ENCODE measurements at regions not wholly inside any gene's neighbourhood (a gene's known extent, or its start where the extent isn't known, plus 50 kb on each side); places are given as distances from the start of the nearest gene placed in this dataset.

DNA sequence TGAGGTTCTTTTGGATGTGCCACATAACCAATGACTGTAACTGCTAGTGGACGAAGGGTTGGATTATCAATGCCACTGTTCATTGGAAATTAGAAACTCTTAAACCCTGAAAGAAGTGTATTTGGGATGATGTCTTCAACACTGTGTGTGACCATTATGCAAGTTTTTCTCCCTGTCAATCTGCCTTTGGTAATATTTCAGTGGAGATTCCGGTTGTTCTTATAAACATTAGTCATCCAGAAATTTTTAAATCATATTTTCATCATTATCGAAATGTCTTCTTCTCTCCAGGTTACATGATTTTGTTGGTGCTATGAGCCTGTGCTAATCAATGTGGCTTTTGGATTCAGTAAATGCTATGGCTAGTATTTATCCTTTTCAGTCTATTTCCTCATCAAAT is 61.7 kb upstream of the KLF6 start:
- TF ChIP-seq, protein P1, sequence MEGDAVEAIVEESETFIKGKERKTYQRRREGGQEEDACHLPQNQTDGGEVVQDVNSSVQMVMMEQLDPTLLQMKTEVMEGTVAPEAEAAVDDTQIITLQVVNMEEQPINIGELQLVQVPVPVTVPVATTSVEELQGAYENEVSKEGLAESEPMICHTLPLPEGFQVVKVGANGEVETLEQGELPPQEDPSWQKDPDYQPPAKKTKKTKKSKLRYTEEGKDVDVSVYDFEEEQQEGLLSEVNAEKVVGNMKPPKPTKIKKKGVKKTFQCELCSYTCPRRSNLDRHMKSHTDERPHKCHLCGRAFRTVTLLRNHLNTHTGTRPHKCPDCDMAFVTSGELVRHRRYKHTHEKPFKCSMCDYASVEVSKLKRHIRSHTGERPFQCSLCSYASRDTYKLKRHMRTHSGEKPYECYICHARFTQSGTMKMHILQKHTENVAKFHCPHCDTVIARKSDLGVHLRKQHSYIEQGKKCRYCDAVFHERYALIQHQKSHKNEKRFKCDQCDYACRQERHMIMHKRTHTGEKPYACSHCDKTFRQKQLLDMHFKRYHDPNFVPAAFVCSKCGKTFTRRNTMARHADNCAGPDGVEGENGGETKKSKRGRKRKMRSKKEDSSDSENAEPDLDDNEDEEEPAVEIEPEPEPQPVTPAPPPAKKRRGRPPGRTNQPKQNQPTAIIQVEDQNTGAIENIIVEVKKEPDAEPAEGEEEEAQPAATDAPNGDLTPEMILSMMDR (IDR thresholded peaks at IDR 0.05; ENCODE audit: borderline replicate concordance, extremely low read depth, low read length, poor library complexity, severe bottlenecking), result no peak
- no peak for TF ChIP-seq EZH2 (IDR thresholded peaks at IDR 0.05; ENCODE audit: borderline replicate concordance, low read depth, low read length, severe bottlenecking)

Data from DND-41 (cell line).